DMS53 treated with DMSO at 0.1 percent for 48 hours (cell line): ENCODE measurements at regions not wholly inside any gene's neighbourhood (a gene's known extent, or its start where the extent isn't known, plus 50 kb on each side); places are given as distances from the start of the nearest gene placed in this dataset.

ENCODE experiments used
- DNase-seq: peaks from one replicate; lab custom pipeline; 2025; ENCODE audit not compliant: unreplicated experiment; lab: John Stamatoyannopoulos, UW

DNA sequence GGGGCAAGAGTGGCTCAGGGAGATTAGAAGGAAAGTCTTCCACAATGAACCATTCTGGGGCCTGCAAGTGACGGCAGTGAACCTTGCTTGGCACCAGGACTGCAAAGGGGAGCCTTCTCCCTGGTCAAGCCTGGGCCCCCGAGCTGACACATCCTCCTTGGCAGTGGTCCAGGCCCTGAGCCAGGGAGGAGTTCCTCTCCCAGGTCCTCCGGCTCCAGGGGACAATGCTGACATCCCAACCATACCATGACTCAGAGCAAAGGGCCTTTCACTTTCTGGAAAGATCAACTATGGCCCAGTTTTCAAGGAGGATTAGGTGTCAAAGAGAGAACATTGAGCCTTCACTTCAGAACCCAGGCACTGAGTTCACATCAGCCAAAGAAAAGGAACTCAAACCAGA is 756.5 kb upstream of the TBX3 start:
- no peak for DNase-seq

DNA sequence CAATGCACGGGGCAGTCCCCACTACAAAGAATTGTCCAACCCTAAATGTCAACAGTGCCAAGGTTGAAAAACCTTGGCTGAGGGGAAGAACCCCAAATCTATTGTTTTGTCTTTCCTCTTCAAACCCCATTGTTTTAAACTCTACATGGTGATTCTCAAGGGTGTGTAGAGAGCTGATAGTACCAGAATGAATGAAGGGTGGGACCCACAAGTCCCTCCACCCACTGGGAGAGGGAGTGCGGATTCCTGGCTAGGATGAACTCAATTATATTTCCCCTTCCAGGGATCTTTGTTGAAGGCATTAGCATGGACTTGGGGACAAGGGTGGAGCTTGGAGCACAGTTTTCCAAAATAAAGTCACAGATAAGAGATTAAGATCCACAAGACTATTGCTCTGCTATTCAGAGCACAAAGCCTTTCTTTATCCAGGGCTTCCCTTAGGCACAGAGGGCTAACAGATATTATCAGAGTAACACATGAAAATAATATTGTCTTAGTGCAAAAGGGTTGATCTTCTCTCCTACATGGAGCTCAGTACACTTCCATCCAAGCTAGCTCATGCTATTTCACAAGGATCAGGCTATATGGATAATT is 755.1 kb upstream of the TBX3 start:
- no peak for DNase-seq

DNA sequence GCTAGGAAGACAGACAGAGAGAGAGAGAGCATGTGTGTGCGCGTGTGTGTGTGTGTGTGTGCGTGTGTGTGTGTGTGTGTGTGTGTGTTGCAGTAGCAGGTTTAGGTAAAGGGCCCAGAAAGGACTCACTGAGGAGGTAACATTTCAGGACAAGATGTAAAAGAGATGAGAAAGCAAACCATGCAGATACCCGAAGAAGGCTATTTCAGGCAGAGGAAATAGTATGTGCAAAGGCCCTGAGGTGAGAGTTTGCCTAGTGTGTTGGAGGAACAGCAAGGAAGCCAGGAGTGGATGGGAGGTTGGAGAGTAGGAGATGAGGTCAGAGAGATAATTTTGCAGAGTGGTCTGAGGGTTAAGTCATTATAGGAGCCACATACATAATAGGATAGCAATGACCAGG is 754.3 kb upstream of the TBX3 start:
- DNase-seq: no peak

DNA sequence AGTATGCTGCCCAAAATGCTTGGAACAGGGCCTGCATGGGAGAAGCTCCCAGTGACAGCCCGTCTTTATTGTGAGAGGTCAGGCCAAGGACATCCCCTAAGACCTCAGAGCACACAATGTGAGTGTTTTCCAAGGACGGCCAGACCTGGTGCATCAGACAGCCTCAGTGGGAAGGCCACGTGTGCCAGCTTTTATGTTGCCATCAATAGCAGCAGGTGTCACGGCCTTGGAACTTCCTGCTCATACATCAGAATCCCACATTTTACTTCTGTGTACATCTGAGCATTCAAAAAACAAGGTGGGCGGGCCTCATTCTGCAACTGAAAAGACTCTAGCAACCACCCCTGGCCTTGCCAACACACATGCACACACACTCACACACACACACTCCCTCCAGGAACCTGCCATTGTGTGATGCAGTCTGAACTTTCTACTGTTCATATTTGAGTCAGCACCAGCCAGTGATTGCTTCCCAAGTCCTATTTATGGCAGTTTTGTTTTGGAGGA is 753.1 kb upstream of the TBX3 start:
- DNase-seq: no peak

DNA sequence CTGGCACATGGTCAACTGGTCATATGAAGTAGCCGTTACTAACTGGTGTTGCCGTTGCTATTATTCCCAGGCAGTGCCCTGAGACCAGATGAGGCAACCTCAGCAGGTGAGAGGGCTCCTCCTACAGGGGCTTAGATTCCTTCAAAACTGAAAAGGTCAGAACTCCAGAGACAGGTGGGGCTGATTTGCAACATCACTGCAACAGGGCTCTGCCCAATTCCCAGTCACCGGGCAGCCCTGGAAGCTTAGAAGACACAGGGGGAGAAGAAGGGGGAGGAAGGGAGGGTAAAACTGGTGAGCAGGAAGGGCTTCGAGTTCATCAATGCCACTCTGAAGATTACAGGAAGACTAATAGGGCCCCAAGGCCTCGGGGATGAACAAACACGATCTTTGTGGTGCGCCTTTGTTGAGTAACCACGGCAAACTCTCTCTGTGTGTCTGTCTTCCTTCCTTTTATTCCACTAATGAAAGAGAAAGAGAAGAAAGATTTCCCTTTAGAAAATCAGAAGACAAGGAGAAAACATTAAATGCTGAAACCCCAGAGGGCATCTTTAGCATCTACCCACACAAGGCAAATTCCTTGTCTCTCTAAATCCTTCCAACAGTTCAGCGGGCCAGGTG is 749.1 kb upstream of the TBX3 start:
- no peak for DNase-seq

DNA sequence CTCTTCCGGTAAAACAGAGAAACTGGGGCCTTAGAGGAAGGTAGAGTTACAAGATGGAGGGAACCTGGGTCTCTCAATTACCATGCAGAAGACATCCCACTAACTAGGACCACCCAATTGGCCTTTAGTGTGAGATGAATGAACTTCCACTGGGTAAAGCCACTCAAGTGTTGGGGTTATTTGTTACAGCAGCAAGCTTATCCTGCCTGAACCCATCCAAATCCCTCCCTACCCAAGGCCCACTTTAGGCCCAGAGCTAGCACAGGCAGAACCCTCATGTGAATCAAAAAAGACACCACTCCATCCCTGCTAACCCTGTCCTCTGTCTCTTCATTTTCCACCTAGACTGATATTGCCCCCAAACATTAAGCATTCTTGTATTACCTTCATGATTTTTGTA is 746.7 kb upstream of the TBX3 start:
- no peak for DNase-seq

DNA sequence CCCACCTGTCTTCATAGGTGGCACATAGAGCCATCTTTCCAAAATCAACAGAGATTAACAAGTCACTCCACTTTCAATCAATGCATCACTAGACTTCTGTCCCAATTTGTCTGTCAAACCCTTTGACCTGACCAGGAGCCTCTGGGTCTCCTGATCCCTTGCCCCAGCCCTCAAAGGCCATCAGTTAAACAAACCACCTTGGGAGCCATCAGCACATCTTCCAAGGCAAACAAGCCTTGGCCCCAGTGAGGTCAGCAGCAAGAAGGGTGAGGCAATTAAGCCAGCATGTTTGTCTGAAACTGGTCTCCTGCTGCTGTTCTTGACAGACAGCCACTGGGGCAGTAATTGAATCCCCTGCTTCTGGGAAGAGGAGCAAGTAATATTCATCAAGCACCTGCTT is 742.8 kb upstream of the TBX3 start:
- DNase-seq: no peak

DNA sequence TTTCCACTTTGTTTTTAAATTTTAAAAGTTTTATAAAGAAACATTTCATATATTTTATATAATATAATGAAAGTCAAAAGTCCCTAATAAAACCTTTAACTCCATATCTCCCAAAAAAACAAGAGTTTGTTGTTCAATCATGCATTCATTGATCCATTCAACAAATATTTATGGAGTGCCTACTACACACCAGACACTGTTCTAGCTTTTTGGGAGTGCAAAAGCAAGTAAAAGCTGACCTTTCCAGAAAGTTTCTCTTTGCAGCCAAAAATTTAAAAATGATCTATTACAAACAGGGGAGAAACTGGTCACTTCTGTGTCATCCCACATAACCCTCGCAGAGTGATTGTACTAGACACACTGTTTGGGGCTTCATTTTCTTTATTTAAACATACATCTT is 740.0 kb upstream of the TBX3 start:
- DNase-seq: no peak

DNA sequence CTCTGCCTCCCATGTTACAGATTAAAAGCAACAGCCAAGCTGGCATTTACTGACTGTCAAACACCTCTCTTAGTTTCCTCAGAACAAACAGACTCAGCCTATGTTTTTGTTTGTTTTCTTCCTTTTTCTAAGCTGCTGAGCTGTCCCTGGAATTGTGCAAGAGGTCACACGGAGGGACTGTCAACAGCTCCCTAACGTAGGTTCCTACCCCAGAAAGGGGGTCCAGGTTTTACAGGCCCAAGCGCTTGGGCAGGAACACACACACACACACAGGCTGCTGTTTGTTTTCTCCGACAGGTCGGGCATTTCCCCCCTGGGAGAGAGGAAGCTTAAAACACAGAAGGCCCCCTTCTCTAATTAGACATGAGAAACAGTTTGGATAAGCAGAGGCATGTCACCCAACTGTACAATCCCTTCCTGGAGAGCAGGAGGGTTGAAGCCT is 739.6 kb upstream of the TBX3 start:
- no peak for DNase-seq

DNA sequence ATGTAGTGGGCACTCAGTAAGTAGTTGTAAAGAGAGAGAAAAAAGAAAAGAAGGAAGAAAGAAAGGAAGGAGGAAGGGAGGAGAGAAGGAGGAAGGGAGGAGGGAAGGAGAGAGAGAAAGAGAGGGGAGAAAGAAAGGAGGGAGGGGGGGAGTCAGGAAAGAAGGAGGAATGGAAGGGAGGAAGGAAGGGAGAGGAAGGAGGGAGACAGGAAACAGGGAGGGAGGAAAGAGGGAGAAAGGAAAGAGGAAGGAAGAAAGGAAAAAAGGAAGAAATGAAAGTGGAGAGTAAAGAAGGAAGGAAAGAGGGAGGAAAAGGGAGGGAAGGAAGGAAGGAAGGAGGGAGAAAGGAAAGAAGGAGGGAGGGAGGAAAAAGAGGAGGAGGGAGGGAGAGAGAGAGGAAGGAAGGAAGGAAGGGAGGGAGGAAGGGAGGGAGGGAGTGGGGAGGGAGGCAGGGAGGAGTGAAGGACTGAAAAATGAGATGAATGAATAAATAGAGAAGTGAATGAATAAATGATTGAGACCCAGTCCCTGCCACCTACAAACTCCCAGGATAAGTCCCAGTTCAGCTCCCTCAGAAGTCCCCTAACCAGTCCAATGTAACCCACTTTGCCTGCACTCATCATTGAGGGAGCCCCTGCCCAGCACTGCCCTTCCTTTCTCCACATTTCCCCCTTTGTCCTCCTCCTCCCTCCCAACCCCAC is 739.0 kb upstream of the TBX3 start:
- DNase-seq: no peak

DNA sequence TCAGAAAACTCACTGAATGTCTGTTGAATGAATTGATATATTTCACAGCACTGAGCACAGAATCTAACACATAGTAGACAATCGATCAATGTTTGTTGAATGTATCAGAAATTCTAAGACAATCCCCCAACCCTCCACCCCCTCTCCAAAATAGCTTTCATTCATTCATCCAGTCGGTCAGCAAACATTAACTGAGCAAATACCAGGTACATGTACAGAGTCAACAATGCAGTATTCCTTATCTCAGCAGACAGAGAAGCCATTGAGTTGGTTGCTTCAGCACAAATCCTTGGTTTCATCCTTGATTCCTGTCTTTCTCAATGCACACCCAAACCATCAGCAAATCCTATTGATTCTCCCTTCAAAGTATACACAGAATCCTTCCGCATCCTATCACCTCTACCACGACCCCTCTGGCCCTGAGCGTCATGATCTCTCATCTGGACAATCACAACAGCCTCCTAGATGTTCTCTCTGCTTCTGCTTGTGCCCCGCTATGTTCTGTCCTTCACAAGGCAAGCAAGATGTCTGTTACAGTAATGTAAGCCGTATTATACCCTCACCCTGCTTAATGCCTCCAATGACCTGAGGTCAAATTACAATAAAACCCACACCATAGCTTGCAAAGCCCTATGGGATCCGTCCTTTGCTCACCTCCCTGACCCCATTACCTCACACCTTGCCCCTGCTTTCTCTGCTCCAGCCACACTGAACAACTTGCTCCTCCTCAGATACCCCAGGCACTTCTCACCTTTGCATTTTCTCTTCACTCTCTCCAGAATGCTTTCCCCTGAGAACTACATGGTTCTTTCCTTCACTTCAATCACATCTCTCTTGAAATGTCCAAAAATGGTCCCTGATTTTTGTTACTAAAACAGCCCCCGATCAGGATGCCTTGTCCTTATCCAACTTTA is 738.1 kb upstream of the TBX3 start:
- no peak for DNase-seq

DNA sequence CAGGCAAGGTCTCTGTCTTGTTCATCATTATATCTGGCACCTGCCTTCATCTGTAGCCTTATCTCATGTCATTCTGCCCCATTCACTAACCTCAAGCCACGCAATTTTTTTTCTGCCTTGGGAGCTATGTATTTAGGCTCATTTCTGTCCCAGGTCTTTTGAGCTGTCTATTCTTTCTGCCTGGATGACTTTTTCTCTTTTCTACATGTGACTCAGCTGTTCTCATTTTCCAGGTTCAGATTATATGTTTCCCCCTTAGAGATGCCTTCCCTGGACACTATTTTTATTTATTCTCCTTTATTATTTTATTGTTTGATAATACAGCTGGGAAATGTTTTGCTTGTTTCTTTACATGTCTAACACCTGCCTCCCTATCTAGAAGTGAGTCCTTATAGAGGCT is 737.4 kb upstream of the TBX3 start:
- DNase-seq: no peak

DNA sequence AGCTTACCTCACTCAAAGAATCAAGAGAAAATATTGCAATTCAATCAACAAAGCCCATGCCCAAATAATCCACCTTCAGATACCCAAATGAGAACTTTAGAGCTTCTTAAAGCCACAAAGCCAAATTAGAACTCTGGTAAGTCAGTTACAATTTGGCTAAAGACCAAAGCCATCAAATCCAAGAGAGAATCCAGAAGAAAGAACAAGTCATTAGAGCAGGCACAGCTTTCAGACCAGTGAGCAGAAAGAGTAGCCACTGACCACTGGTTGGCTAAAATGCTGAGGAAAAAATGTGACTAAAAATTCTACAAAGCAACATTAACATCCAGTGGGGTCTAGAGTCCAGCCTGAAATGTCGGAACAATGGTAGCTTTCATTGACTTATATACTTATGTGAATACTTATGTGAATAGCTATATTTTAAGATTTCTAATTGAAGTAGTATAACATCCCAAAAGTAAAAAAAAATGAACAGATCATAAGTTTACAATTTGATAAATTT is 735.2 kb upstream of the TBX3 start:
- no peak for DNase-seq

DNA sequence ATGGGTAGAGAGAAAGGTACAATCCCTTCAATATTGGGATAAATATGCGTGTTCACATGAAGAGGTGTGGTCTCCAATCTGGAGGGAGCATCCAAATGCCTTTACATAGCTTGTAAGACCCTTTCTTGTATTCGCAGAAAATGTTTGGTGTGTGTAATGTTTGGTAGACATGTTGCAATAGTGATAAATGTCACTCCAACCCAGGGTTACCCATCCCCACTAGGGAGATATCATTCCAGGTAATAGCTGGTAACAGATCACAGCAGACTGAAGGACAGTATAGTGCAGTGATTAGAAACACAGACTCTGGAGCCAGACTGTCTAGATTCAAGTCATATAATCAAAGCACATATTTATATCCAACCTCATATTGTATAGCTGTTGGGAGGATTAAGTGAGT is 733.6 kb upstream of the TBX3 start:
- DNase-seq: no peak

DNA sequence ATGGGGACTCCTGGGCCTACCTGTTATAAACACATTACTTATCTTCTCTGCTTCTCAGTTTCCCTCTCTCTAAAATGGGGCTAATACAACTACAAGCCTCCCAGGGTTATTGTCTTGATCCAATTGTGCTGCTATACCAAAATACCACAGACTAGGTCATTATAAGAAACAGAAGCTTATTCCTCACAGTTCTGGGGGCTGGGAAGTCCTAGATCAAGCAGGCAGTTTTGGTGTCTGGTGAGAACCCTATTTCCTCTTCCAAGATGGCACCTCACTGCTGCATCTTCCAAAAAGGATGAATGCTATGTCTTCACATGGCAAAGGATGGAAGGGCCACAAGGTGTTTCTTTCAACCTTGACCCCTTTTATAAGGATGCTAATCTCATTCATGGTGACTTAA is 732.9 kb upstream of the TBX3 start:
- no peak for DNase-seq

DNA sequence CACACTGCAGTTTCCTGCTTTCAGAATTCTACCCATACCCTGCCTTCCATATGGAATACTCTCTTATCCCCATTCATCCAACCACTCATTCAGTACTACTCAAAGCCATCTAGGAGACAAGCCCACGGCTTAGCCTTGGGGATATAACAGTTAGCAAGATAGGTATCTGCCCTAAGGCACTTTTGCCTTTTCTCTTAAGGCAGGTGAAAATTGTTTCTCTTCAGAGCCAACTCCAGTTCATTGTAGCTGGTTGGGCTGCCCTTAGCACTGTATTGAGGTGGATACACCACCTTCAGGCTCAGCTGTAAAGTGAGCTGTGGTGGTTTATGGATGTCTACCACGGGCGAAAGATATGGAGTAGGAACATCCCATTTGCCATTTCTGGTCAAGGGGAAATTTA is 729.7 kb upstream of the TBX3 start:
- DNase-seq: no peak

DNA sequence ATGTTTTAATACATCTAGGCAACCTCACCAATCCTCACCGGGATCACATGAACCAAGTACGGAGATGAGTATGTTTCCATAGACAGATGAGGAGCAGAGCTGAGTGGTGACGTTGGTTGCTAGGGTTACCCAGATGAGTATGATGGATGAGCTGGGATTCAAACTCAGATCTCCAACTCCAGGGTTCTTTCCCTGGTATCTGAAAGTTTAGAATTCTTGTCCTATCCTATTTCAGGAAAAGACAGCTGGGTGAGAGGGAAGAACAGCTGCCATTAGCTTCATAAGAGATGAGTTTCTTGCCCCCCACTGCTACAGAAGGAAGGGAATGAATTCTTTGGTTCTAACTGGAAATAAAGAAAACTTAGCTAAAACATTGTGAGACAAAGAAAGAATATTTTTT is 728.9 kb upstream of the TBX3 start:
- DNase-seq: no peak

DNA sequence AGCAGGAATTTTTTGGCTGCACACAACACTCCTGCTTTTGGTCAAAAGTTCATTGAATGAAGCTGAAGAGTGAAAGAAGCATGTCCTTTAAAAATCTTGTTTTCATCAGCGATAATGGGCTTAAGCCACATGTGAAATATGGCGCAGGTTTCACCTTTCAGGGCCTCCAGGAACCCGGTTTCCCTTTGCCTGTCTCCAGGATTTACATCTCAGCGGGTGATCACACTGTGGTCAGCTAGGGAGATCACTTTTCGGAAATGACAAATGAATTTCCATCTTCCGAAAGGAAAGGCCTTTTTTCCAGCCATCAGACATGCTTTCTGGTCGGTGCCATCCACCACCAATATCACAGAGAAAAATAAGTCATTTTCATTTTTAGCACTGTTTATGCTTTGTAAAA is 727.1 kb upstream of the TBX3 start:
- DNase-seq: no peak

DNA sequence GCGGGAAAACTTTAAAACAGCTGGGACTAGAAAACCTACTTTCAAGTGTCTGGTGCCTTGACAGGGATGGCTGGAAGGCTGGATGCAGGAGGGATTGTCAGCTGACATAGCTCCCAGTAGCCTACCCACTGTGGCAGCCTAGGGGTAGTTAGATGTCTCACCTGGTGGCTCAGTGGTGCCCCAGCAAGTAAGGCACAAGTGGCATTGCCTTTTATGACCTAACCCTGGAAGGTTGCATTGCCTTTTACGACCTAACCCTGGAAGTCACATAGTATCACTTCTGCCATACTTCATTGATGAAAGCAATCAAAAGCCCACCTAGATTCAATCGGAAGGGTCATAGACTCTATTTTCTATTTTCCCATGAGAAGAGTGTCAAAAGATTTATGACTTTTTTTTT is 724.7 kb upstream of the TBX3 start:
- DNase-seq: no peak

DNA sequence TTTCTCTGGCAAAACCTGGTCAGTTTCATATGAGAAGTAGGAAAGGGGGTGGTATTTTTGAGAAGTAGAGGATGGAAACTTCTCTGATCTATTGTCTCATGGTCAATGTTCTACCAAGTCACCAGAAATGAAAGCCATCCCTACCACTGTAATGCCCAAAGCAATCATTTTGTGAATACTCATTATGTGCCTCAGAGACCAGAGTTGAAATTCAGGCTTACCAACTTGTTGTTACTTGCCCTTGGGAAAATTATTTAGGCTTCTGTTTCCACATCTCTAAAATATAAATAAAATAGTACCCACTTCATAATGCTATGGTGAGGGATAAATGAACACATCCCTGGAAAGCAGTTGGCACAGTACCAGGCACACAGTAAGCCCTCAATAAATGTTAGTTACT is 723.7 kb upstream of the TBX3 start:
- no peak for DNase-seq

DNA sequence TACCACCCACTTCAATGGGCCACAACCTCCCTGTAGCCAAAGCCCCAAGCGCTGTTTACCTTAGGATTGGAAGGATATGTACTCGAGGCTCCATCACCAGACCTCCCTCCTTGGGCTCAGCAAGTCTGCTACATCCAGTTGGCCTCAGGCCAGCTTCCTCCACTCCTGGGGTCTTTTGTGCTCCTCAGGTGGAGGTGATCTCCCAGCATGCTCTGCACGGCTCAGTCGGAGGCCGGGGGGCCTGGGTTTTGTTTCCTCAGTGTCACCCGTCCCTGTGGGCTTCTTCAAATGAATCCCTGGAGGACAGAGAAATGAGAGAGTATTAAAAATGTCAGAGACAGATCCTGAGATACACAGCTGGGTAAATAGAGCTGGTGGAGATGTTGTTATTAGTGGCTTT is 723.1 kb upstream of the TBX3 start:
- DNase-seq: no peak
